CD4-positive, alpha-beta T cell treated with Interleukin-10 for 1 hour (primary cell): ENCODE measurements at regions not wholly inside any gene's neighbourhood (a gene's known extent, or its start where the extent isn't known, plus 50 kb on each side); places are given as distances from the start of the nearest gene placed in this dataset.

Experiments
- DNase-seq: peaks from one replicate; pipeline ENCODE4 v3.0.0-alpha.2; 2020

- DNase-seq: no peak
Measured at GRCh38 chr10:113329121-113329596, 223.7 kb upstream of the HABP2 start.

- no peak for DNase-seq
Measured at GRCh38 chr10:113331961-113332360, 220.9 kb upstream of the HABP2 start.

DNA sequence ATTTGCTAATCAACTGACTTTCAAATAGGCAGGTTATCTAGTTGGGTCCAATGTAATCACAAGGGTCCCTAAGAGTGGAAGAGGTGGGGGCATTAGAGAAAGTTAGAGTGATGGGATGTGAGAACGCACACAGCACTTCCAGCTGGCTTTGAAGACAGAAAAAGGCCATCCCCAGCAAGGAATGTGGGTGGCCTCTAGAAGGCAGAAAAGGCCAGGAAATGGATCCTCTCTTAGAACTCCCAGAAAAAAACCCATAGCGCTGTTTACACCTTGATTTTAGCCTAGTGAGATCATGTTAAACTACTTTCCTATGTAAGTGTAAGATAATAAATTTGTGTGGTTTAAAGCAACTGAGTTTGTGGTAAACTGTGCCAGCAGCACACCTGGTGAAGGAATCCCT is 219.5 kb upstream of the HABP2 start:
- DNase-seq: no peak

GRCh38 chr10:113335592-113335991 is 217.3 kb upstream of the HABP2 start:
- DNase-seq: no peak

DNA sequence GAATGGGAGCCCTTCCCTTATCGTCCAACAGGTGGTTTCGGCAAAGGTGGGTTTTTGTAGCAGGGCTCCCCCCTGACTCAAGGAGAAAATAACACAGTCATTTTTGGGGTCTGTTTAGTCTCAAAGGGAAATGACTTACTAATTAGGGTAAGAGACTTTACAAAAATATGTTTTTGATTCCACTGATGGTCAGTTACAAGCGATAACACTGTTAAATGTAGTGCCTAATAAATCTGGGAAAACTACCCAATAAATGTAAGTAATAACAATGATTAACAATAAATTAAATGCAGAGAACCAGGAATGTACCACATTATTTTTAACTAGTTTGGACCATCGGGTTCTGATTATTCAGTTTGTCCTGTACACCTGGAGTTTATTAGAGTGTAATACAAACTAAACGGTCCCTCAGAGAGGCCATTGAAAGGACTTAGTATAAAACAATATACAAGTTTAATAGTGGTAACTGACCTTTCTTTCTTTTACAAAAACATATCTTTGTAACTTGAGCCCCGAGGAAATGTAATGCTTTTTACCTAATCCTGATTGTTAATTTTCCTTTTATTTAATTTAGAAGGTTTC is 216.2 kb upstream of the HABP2 start:
- DNase-seq: no peak

DNA sequence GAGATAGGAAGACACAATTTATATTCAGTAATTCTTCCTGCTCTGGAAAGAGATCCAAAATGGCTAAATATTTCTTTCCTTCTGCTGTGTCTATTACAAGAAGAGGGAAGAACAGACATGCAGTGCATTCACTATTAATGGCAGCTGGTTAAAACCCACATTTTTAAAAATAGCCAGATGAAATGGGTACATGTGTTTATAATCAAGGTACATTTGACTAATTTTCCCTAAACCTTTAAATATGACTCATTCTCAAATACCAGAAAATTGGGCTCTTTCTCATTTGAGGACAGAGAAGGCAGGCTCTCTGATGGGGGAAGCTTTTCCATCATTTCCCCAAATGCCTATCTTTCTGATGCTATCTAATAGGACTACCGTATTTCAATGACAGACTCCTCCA is 215.7 kb upstream of the HABP2 start:
- no peak for DNase-seq

DNA sequence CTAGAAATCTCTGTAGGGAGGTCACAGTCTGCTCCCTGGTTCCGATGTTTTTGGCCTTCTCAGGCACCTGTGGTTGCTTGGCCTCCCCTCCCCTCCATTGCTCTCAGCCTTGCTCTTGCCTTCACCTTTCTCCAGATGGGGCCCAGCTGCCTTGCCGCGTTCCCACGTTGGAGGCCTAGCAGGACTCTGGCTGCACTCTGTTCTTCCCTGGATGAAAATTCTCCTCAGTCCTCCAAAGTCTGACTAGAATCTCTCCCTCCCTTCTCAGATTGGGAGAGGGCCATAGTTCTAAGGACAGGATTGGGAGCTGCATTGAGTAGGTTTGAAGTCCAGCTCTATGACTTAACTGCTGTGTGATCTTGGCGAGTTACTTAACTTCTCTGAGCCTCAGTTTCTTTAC is 213.7 kb upstream of the HABP2 start:
- DNase-seq: no peak

DNA sequence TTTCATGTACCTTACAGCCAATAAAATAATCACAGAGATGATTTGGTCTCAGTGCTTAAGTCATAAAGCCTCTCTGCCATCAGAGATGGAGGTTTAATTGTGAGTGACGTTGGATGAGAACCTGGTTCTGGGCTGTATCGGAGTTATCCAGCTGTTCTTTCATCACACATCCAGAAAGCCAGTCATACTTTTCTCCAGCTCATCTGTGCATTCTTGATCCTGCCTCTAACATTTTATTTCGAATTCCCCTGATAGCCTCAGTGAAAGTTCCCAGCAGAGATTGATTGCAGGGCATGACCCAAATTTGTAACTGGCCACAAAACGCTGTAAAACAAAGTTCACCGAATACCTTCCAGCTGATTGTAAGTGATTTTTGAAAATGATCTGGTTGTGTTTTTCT is 212.6 kb upstream of the HABP2 start:
- no peak for DNase-seq

- DNase-seq: no peak
Measured at GRCh38 chr10:113341138-113341537, 211.7 kb upstream of the HABP2 start.

GRCh38 chr10:113345826-113346624 is 206.8 kb upstream of the HABP2 start:
- no peak for DNase-seq

GRCh38 chr10:113347508-113347907 is 205.3 kb upstream of the HABP2 start:
- no peak for DNase-seq

DNA sequence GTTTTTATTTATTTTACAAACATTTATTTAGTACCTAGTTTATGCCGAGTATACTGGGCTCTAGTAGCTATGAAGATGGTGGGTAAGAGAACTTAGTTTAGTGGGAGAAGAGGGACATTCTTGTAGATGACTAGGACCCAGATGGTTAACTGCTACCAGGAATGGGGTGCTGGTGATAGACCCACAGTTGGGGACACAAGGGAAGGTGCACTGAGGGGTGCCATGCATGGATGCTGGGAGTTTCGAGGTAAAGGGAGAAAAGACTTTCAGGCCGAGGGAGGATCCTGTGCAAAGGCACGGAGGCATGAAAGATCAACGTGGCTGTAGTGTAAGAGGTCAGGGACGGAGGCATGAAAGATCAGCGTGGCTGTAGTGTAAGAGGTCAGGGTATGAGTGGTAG is 204.2 kb upstream of the HABP2 start:
- DNase-seq: no peak

DNA sequence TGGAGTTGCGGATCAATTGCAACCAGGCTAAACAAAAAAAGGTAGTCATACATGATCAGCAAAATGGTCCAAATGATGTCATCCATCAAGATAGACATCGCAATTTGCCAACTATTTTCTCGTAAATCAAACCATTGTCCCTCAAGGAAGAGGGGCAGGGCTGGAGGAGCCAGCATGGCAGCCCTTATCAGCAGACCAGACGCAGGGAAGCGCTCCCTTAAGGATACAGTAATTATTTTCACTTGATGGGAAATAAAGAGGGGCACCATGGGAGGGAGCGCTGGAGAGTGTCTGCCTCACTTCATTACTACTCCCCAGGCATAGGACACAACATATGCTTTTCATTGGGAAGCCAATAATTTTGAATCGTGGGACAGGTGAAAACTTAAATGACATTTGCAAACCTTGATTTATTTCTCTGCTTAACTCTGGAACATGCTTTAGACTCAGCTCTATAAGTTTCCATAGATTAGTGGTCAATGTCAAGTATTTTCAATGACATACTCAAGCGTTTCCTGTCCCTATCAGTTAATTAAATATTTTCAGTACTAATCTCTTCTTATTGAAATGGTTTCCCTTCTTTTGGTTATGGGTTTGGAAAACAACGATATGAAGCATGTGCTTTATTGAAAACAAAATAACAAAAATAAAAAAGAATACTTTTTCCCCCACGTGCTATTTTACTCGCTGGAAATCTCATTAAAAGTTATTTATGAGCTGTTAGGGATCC is 202.4 kb upstream of the HABP2 start:
- DNase-seq: no peak

DNA sequence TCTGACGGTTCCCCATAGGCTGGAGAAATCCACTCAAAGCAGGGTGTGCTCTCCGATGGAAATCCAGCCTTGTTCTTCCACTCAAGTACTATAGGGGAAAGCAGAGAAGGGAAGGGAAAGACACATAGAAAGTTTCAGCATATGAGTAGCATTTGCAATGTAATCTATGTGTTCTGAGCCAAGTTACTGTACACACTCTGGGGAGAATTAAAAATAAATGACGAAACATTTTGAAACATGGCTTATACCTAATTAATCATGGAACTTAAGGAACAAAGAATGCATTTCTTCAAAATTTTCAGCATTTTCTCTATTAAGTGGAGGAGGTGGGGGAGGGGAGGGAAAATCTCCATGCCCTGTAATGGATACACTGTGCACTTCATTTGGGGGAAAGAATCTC is 198.1 kb upstream of the HABP2 start:
- no peak for DNase-seq

- no peak for DNase-seq
Measured at GRCh38 chr10:113356794-113357680, 195.8 kb upstream of the HABP2 start.

GRCh38 chr10:113357681-113358300 is 195.1 kb upstream of the HABP2 start:
- no peak for DNase-seq

GRCh38 chr10:113359655-113360054 is 193.2 kb upstream of the HABP2 start:
- DNase-seq: no peak

DNA sequence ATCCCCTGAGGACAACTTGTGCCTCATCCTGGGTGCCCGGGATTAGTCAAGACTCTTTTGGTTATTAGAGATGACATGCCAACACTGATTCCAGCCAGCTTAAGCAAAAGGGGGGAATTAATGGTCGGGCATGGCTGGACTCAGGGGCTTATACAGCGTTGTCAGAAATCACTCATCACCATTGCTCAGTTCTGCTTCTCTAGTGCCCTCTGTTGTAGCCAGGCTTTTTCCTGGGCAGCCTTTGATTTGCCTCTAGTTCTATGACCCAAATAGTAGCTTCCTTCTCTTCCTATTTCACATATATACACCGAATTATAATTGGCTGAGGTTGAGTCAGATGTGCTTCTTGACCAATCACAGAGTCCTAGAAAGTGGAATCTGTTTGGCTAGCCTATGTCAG is 192.0 kb upstream of the HABP2 start:
- DNase-seq: no peak

GRCh38 chr10:113362645-113363091 is 190.2 kb upstream of the HABP2 start:
- DNase-seq: no peak

- no peak for DNase-seq
Measured at GRCh38 chr10:113364227-113364626, 188.6 kb upstream of the HABP2 start.

DNA sequence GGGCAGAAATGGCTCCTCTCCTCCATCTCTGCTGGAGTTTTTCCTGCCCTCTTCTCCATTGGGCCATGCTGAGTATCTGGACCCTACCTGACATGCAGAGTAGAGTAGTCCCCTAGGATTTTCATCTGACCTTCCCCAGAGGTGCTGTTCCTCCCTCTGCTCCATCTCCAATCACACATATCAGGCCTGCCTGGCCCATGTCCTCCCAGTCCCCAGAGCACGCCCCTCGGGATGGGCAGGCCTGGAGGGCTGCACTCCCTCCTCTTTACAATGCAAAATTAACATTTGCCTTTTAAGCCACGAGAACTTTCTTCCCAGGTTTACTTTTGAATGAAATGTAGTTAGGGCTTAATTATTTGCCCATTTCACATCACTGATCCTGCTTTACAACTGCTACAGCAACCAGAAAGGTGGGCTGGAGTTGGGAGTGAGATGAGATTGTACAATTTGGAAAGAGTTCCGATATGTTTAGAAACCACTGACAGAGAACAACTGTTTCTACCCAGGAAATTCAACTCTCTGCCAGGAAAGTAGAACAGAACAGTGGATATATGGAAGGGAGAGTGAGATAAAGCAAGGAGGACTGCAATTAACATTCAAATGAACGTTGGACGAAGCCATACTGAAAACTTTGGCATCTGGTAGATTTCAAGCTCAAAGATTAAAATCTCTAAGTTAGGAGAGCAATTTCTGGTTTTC is 184.0 kb upstream of the HABP2 start:
- DNase-seq: no peak

GRCh38 chr10:113369365-113369694 is 183.5 kb upstream of the HABP2 start:
- no peak for DNase-seq
